Endothelial cell of umbilical vein (primary cell): ENCODE measurements at regions not wholly inside any gene's neighbourhood (a gene's known extent, or its start where the extent isn't known, plus 50 kb on each side); places are given as distances from the start of the nearest gene placed in this dataset.

Experiments used
- BruUV-seq: library from RNA; stranded (reverse); fragments of 400-500 nt; replicated peaks from 2 replicates; lab custom pipeline; 2021; lab: Mats Ljungman, UMichigan
- CTCF ChIA-PET: fragments of 300-600, 350-600 bp; sonication (Branson Sonifier 250); formaldehyde crosslinking; loops from one replicate; lab custom pipeline; 2021; ENCODE audit warnings: antibody characterized with exemption, inconsistent platforms; lab: Charles Lee
- POLR2A ChIA-PET: fragments of 300-600, 350-600 bp; sonication (Branson Sonifier 250); formaldehyde crosslinking; loops from one replicate; lab custom pipeline; 2021; ENCODE audit warnings: antibody characterized with exemption, inconsistent platforms; lab: Charles Lee
- DNase-seq: peaks from one replicate; pipeline ENCODE4 v3.0.0-alpha.2; 2011; ENCODE audit warnings: low read depth, low spot score
- FAIRE-seq: peaks from 2 replicates; lab custom pipeline; 2011; peaks lifted over from hg19 to GRCh38; lab: Jason Lieb, UNC
- H2AFZ ChIP-seq: 2 replicates; pipeline ENCODE4 v1.6.0; 2012; ENCODE audit warnings: low read depth, low read length, control low read depth, inconsistent platforms
- H3K27ac ChIP-seq: 2 replicates; pipeline ENCODE4 v1.5.1; 2011; ENCODE audit warnings: low read depth, mild to moderate bottlenecking, control low read depth, low read length, moderate library complexity; ENCODE audit not compliant: insufficient read depth
- H3K27me3 ChIP-seq, 2 experiments: 2 replicates each; pipeline versions ENCODE4 v1.6.0 to v1.6.1; 2011; ENCODE audit warnings: low read length in 2 of 2, mixed read lengths in 1 of 2; ENCODE audit not compliant: control insufficient read depth in 2 of 2, insufficient read depth in 2 of 2
- H3K36me3 ChIP-seq, 2 experiments: 2 replicates in 1 of 2; 3 replicates in 1 of 2; pipeline ENCODE4 v1.5.1; 2011; ENCODE audit warnings: low read length in 2 of 2, mild to moderate bottlenecking in 1 of 2, moderate library complexity in 1 of 2; ENCODE audit not compliant: control insufficient read depth in 2 of 2, insufficient read depth in 2 of 2; ENCODE audit errors: extremely low read depth in 1 of 2
- H3K4me1 ChIP-seq: 3 replicates; pipeline ENCODE4 v1.5.1; 2011; ENCODE audit warnings: mild to moderate bottlenecking, low read length; ENCODE audit not compliant: control insufficient read depth, insufficient read depth; ENCODE audit errors: extremely low read depth
- H3K4me2 ChIP-seq: 2 replicates; pipeline ENCODE4 v1.6.1; 2011; ENCODE audit warnings: low read length, control low read depth, mixed read lengths; ENCODE audit not compliant: insufficient read depth
- H3K4me3 ChIP-seq, 3 experiments: fragments of 200-600 bp in 1 of 3; sonication (generic), shearing (Covaris generic) in 1 of 3; replicated peaks in 1 of 3; 2 replicates each; pipeline ENCODE4 v1.5.1; 2011 to 2016; ENCODE audit warnings: control low read depth in 3 of 3, low read length in 3 of 3, mild to moderate bottlenecking in 2 of 3, inconsistent platforms in 1 of 3, low read depth in 1 of 3, moderate library complexity in 1 of 3; ENCODE audit not compliant: insufficient read depth in 1 of 3
- H3K79me2 ChIP-seq: 2 replicates; pipeline ENCODE4 v1.6.0; 2012; ENCODE audit warnings: low read length, inconsistent platforms; ENCODE audit not compliant: control insufficient read depth, insufficient read depth
- H3K9ac ChIP-seq: replicated peaks from 2 replicates; pipeline ENCODE3; 2011; ENCODE audit warnings: low read length, control low read depth; ENCODE audit not compliant: insufficient read depth; ENCODE audit errors: extremely low read depth
- H3K9me1 ChIP-seq: replicated peaks from 3 replicates; pipeline ENCODE4 v1.6.0; 2011; ENCODE audit warnings: mild to moderate bottlenecking, low read length; ENCODE audit not compliant: control insufficient read depth, insufficient read depth; ENCODE audit errors: extremely low read depth
- H3K9me3 ChIP-seq: replicated peaks from 2 replicates; pipeline ENCODE4 v1.5.1; 2012; ENCODE audit warnings: low read length, inconsistent platforms; ENCODE audit not compliant: control insufficient read depth, insufficient read depth
- H4K20me1 ChIP-seq: replicated peaks from 2 replicates; pipeline ENCODE3; 2011; ENCODE audit warnings: mild to moderate bottlenecking, low read length; ENCODE audit not compliant: control insufficient read depth, insufficient read depth; ENCODE audit errors: extremely low read depth
- CTCF ChIP-seq, 2 donors: IDR thresholded peaks; 1 replicate in 1 of 2; 2 replicates in 1 of 2; pipeline ENCODE4 v1.5.1; 2011; ENCODE audit warnings: low read length in 2 of 2, mild to moderate bottlenecking in 2 of 2, moderate library complexity in 2 of 2, control low read depth in 1 of 2, inconsistent platforms in 1 of 2, low read depth in 1 of 2; ENCODE audit not compliant: insufficient read depth in 1 of 2; ENCODE audit errors: extremely low read depth in 1 of 2
- EZH2 ChIP-seq: IDR thresholded peaks from 2 replicates; pipeline ENCODE4 v1.6.1; 2012; ENCODE audit warnings: borderline replicate concordance, low read depth, mild to moderate bottlenecking, moderate library complexity, low read length, inconsistent platforms; ENCODE audit not compliant: severe bottlenecking
- FOS ChIP-seq: IDR thresholded peaks from 2 replicates; pipeline ENCODE4 v1.6.1; 2011; ENCODE audit warnings: mild to moderate bottlenecking, low read length, moderate library complexity, borderline replicate concordance; ENCODE audit not compliant: insufficient read depth
- GATA2 ChIP-seq: IDR thresholded peaks from 2 replicates; pipeline ENCODE4 v1.7.0; 2011; ENCODE audit warnings: low read depth, mild to moderate bottlenecking, moderate library complexity, mixed read lengths, low read length; ENCODE audit not compliant: insufficient read length, insufficient read depth
- JUN ChIP-seq: IDR thresholded peaks from 2 replicates; pipeline ENCODE4 v1.6.1; 2011; ENCODE audit warnings: borderline replicate concordance, low read depth; ENCODE audit not compliant: insufficient read length, insufficient read depth
- MAX ChIP-seq: IDR thresholded peaks from 2 replicates; pipeline ENCODE4 v1.6.1; 2011; ENCODE audit not compliant: insufficient read depth, insufficient read length
- MYC ChIP-seq: IDR thresholded peaks from one replicate; pipeline ENCODE4 v1.6.1; 2011; ENCODE audit warnings: mild to moderate bottlenecking, low read depth, low read length
- POLR2A ChIP-seq: IDR thresholded peaks from 2 replicates; pipeline ENCODE4 v1.6.1; 2012; ENCODE audit warnings: low read depth, mild to moderate bottlenecking, control low read depth, low read length
- POLR2AphosphoS5 ChIP-seq: IDR thresholded peaks from 2 replicates; pipeline ENCODE4 v1.6.1; 2012; ENCODE audit warnings: low read depth, mild to moderate bottlenecking, control low read depth, low read length, moderate library complexity; ENCODE audit not compliant: insufficient read depth
- dilution Hi-C: fragments of 300-500 bp; cut with MboI; formaldehyde crosslinking; loops from one replicate; pipeline ENCODE4 v1.15.0; 2019; ENCODE audit warnings: low sequenced_read_pairs; ENCODE audit not compliant: extremely low pct_ligation_motif_present
- intact Hi-C: fragments of 100-400 bp; cut with micrococcal nuclease; formaldehyde crosslinking; loops from one replicate; pipeline ENCODE4 v1.10.0; 2022

- Histone ChIP-seq H3K27me3 (peaks cover 7 to 9% of the 10 kb centered on the region in 2 experiments), H2AFZ (no peak overlapping the region), H3K4me1 (no peaks in the 10 kb centered on the region), H3K9me3 (peaks cover 2% of the 10 kb centered on the region), H4K20me1 (no peaks in the 10 kb centered on the region), H3K9me1 (no peaks in the 10 kb centered on the region), H3K27ac (no peak overlapping the region), H3K9ac (no peak overlapping the region), H3K4me3 (no peak overlapping the region), H3K4me2 (no peak overlapping the region), H3K36me3 (no peaks in the 10 kb centered on the region), H3K79me2 (no peaks in the 10 kb centered on the region)
- POLR2A ChIA-PET: no interaction called here
- dilution Hi-C loops: no loop called here
- TF ChIP-seq CTCF (IDR thresholded peaks at IDR 0.05; ENCODE audit: extremely low read depth in 1 of 2, insufficient read depth in 1 of 2, low read depth in 1 of 2, low read length in 2 of 2) (no peak), POLR2A (no peak), MYC (no peak), EZH2 (no peak), FOS (no peak), MAX (no peak), GATA2 (no peak), JUN (no peak), POLR2AphosphoS5 (no peak)
- FAIRE-seq (no peak), DNase-seq (no peak)
- CTCF ChIA-PET: no interaction called here
- BruUV-seq: no TSS peak
- intact Hi-C loops: no loop called here
These were observed 256.5 kb upstream of the TNRC6C start for GRCh38 chr17:77701996-77702395.
